ENCODE measurements at regions not wholly inside any gene's neighbourhood (a gene's known extent, or its start where the extent isn't known, plus 50 kb on each side); places are given as distances from the start of the nearest gene placed in this dataset.

DNA sequence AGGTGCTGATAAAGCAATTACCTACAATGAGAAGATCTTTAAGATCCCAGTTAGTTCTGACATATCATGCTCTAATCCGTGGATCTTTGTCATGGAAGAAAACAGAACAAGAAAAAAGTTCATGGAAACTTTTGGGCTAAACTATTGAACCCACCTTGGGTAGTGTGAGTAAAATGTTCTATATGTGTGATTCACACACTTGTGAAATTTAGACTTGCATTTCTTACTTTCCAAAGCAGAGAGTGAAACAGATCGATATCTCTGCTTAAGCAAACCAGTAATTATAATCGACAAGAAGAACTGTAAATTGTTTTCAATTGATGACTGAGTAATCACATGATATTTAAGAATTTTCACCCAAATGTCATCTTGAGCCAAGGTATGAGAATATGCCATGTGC is 214.2 kb downstream of the HRH4 start:
- no peak for TF ChIP-seq EZH2phosphoT487 (IDR thresholded peaks at IDR 0.05; ENCODE audit: borderline replicate concordance)
- TF ChIP-seq, protein P1, sequence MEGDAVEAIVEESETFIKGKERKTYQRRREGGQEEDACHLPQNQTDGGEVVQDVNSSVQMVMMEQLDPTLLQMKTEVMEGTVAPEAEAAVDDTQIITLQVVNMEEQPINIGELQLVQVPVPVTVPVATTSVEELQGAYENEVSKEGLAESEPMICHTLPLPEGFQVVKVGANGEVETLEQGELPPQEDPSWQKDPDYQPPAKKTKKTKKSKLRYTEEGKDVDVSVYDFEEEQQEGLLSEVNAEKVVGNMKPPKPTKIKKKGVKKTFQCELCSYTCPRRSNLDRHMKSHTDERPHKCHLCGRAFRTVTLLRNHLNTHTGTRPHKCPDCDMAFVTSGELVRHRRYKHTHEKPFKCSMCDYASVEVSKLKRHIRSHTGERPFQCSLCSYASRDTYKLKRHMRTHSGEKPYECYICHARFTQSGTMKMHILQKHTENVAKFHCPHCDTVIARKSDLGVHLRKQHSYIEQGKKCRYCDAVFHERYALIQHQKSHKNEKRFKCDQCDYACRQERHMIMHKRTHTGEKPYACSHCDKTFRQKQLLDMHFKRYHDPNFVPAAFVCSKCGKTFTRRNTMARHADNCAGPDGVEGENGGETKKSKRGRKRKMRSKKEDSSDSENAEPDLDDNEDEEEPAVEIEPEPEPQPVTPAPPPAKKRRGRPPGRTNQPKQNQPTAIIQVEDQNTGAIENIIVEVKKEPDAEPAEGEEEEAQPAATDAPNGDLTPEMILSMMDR (conservative IDR thresholded peaks at IDR 0.05; ENCODE audit: low read length), result no peak

Data from Loucy (cell line).